ENCODE measurements at regions not wholly inside any gene's neighbourhood (a gene's known extent, or its start where the extent isn't known, plus 50 kb on each side); places are given as distances from the start of the nearest gene placed in this dataset.
"Not testable (repeated sequence)": the region's sequence is repeated elsewhere in the genome, so short reads cannot be mapped to it uniquely, and the experiment has no call there.

DNA sequence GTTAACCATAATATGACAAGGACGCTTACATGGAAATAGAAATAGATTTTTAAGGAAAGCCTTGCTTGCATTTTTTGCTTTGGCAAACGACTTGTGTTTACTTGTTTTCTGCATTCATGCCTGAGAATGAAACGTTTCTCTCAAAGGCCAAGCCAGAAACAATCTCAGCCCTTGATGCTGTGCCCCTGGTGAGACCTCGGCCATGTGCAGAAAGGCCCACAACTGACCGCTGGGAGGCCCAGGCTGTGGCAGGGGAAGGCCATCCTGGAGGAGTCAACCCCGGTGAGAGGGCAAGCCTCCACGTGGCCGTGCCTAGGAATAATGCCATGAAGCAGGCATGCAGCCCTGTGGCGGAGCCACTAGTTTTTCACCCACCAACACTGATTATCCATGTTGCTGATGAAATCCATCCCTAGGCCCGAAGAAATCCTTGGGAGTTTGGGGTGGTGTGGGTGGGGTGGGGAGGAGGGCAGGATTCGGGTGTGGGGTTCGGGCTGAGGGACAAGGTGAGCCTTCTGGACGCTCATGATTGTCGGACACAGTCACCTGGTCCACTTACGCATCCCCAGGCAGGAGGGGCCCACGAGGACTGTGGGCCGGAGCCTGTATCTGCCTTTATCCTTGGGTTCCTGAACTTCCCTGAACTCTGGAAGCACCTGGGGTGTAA is 107.6 kb upstream of the APCDD1 start:
- H3K27me3 ChIP-seq (ENCODE audit: control insufficient read depth in 2 of 2, insufficient read depth in 2 of 2, low read length in 2 of 2) = no peaks in the 10 kb centered on the region
- H3K9me3 ChIP-seq (ENCODE audit: control insufficient read depth in 2 of 2, low read length in 2 of 2) = no peaks in the 10 kb centered on the region
- no peaks in the 10 kb centered on the region for H3K4me1 ChIP-seq (ENCODE audit: control insufficient read depth in 2 of 2, insufficient read depth in 2 of 2, low read length in 2 of 2)
- no peaks in the 10 kb centered on the region for H3K36me3 ChIP-seq (ENCODE audit: control insufficient read depth in 2 of 2, insufficient read depth in 2 of 2, low read length in 2 of 2)
- H3K9ac ChIP-seq (ENCODE audit: low read depth in 1 of 2, low read length in 2 of 2) = no peak overlapping the region
- no peak overlapping the region for H3K4me3 ChIP-seq (ENCODE audit: low read length in 2 of 2)
- no peak overlapping the region for H3K27ac ChIP-seq (ENCODE audit: low read depth in 2 of 2, low read length in 2 of 2)

DNA sequence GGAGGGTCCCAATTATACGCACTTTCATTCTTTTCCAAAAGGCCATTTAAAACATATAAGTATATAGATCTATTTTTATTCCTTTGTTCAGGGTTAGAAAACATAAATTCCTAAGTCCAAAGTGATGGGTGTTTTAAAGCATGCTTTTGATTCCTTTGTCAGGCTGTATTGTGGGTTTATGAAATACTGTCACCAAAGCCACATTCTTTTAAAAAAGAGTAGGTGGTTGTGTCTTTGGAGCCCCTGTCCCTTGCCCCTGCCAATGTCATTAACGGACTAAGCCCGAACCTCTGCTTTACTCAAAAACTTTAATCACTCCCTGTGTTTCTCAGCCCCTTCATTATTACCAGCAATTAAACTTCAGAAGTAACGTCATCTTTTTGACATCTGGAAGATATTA is 104.9 kb upstream of the APCDD1 start:
- Histone ChIP-seq H3K4me3 (ENCODE audit: low read length in 2 of 2) (no peak overlapping the region), H3K27ac (ENCODE audit: low read depth in 2 of 2, low read length in 2 of 2) (no peak overlapping the region), H3K36me3 (ENCODE audit: control insufficient read depth in 2 of 2, insufficient read depth in 2 of 2, low read length in 2 of 2) (no peaks in the 10 kb centered on the region), H3K9ac (ENCODE audit: low read depth in 1 of 2, low read length in 2 of 2) (no peak overlapping the region), H3K27me3 (ENCODE audit: control insufficient read depth in 2 of 2, insufficient read depth in 2 of 2, low read length in 2 of 2) (no peaks in the 10 kb centered on the region), H3K4me1 (ENCODE audit: control insufficient read depth in 2 of 2, insufficient read depth in 2 of 2, low read length in 2 of 2) (no peaks in the 10 kb centered on the region), H3K9me3 (ENCODE audit: control insufficient read depth in 2 of 2, low read length in 2 of 2) (no peaks in the 10 kb centered on the region)

GRCh38 chr18:10350661-10351060 is 103.8 kb upstream of the APCDD1 start:
- H3K36me3 ChIP-seq (ENCODE audit: control insufficient read depth in 2 of 2, insufficient read depth in 2 of 2, low read length in 2 of 2) = no peaks in the 10 kb centered on the region
- no peaks in the 10 kb centered on the region for H3K4me1 ChIP-seq (ENCODE audit: control insufficient read depth in 2 of 2, insufficient read depth in 2 of 2, low read length in 2 of 2)
- H3K27ac ChIP-seq (ENCODE audit: low read depth in 2 of 2, low read length in 2 of 2) = no peak overlapping the region
- H3K27me3 ChIP-seq (ENCODE audit: control insufficient read depth in 2 of 2, insufficient read depth in 2 of 2, low read length in 2 of 2) = no peaks in the 10 kb centered on the region
- no peaks in the 10 kb centered on the region for H3K9me3 ChIP-seq (ENCODE audit: control insufficient read depth in 2 of 2, low read length in 2 of 2)
- no peak overlapping the region for H3K9ac ChIP-seq (ENCODE audit: low read depth in 1 of 2, low read length in 2 of 2)
- H3K4me3 ChIP-seq (ENCODE audit: low read length in 2 of 2) = no peak overlapping the region

- Histone ChIP-seq H3K4me3 (ENCODE audit: low read length in 2 of 2) (no peak overlapping the region), H3K9me3 (ENCODE audit: control insufficient read depth in 2 of 2, low read length in 2 of 2) (no peaks in the 10 kb centered on the region), H3K9ac (ENCODE audit: low read depth in 1 of 2, low read length in 2 of 2) (no peak overlapping the region), H3K27me3 (ENCODE audit: control insufficient read depth in 2 of 2, insufficient read depth in 2 of 2, low read length in 2 of 2) (no peaks in the 10 kb centered on the region), H3K4me1 (ENCODE audit: control insufficient read depth in 2 of 2, insufficient read depth in 2 of 2, low read length in 2 of 2) (no peaks in the 10 kb centered on the region), H3K27ac (ENCODE audit: low read depth in 2 of 2, low read length in 2 of 2) (no peak overlapping the region), H3K36me3 (ENCODE audit: control insufficient read depth in 2 of 2, insufficient read depth in 2 of 2, low read length in 2 of 2) (no peaks in the 10 kb centered on the region)
Observed at GRCh38 chr18:10351219-10351818, 103.1 kb upstream of the APCDD1 start.

DNA sequence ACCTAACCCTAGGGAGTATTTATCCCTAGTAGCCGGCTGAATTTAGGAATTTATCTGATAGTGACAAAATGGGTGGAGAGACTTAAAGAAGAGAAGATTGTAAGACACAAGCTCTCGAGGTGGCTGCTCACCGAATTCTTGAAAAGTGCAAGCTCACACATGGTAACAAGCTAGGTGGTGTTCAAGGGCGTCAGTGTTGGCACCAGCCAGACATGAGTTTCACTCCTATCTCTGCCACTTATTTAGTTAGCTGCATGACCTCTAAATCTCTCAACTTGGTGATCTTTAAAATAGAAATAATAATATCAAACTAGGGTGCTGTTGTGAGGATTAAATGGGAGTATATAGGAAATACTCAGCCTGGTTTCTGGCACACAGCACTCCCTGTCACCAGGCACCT is 102.6 kb upstream of the APCDD1 start:
- H3K27me3 ChIP-seq (ENCODE audit: control insufficient read depth in 2 of 2, insufficient read depth in 2 of 2, low read length in 2 of 2) = no peaks in the 10 kb centered on the region
- no peaks in the 10 kb centered on the region for H3K36me3 ChIP-seq (ENCODE audit: control insufficient read depth in 2 of 2, insufficient read depth in 2 of 2, low read length in 2 of 2)
- no peak overlapping the region for H3K9ac ChIP-seq (ENCODE audit: low read depth in 1 of 2, low read length in 2 of 2)
- H3K27ac ChIP-seq (ENCODE audit: low read depth in 2 of 2, low read length in 2 of 2) = no peak overlapping the region
- H3K9me3 ChIP-seq (ENCODE audit: control insufficient read depth in 2 of 2, low read length in 2 of 2) = peaks cover 0 to under 1% of the 10 kb centered on the region in 2 donors
- H3K4me3 ChIP-seq (ENCODE audit: low read length in 2 of 2) = no peak overlapping the region
- no peaks in the 10 kb centered on the region for H3K4me1 ChIP-seq (ENCODE audit: control insufficient read depth in 2 of 2, insufficient read depth in 2 of 2, low read length in 2 of 2)

- no peak overlapping the region for H3K27ac ChIP-seq (ENCODE audit: low read depth in 2 of 2, low read length in 2 of 2)
- peaks cover 0 to 4% of the 10 kb centered on the region in 2 donors for H3K9me3 ChIP-seq (ENCODE audit: control insufficient read depth in 2 of 2, low read length in 2 of 2)
- no peak overlapping the region for H3K4me3 ChIP-seq (ENCODE audit: low read length in 2 of 2)
- no peaks in the 10 kb centered on the region for H3K4me1 ChIP-seq (ENCODE audit: control insufficient read depth in 2 of 2, insufficient read depth in 2 of 2, low read length in 2 of 2)
- no peaks in the 10 kb centered on the region for H3K36me3 ChIP-seq (ENCODE audit: control insufficient read depth in 2 of 2, insufficient read depth in 2 of 2, low read length in 2 of 2)
- H3K9ac ChIP-seq (ENCODE audit: low read depth in 1 of 2, low read length in 2 of 2) = no peak overlapping the region
- H3K27me3 ChIP-seq (ENCODE audit: control insufficient read depth in 2 of 2, insufficient read depth in 2 of 2, low read length in 2 of 2) = no peaks in the 10 kb centered on the region
Observed at GRCh38 chr18:10352671-10353070, 101.8 kb upstream of the APCDD1 start.

DNA sequence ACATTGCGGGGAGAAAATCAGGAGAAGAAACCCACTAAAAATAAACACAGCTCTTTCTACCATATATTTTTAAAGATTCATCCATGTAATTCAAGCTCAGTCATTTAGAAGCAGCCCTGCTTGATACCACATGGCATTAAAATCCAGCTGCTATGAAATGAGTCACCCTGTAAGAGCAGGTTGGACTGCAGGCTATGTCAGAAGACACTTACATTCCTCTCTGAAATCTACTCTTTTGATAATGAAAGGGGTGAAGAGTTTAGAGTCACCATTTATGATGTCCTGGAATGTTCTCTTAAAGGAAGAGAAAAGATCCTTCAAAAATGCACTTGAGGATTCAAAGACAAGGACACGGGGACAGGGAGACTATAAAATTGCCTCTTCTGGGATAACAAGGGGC is 100.6 kb upstream of the APCDD1 start:
- Histone ChIP-seq H3K9me3 (ENCODE audit: control insufficient read depth in 2 of 2, low read length in 2 of 2) (peaks cover 0 to 4% of the 10 kb centered on the region in 2 donors), H3K27ac (ENCODE audit: low read depth in 2 of 2, low read length in 2 of 2) (no peak overlapping the region), H3K9ac (ENCODE audit: low read depth in 1 of 2, low read length in 2 of 2) (no peak overlapping the region), H3K27me3 (ENCODE audit: control insufficient read depth in 2 of 2, insufficient read depth in 2 of 2, low read length in 2 of 2) (no peaks in the 10 kb centered on the region), H3K36me3 (ENCODE audit: control insufficient read depth in 2 of 2, insufficient read depth in 2 of 2, low read length in 2 of 2) (no peaks in the 10 kb centered on the region), H3K4me1 (ENCODE audit: control insufficient read depth in 2 of 2, insufficient read depth in 2 of 2, low read length in 2 of 2) (no peaks in the 10 kb centered on the region), H3K4me3 (ENCODE audit: low read length in 2 of 2) (no peak overlapping the region)

GRCh38 chr18:10354241-10354811 is 100.1 kb upstream of the APCDD1 start:
- Histone ChIP-seq H3K4me1 (ENCODE audit: control insufficient read depth in 2 of 2, insufficient read depth in 2 of 2, low read length in 2 of 2) (no peaks in the 10 kb centered on the region), H3K27ac (ENCODE audit: low read depth in 2 of 2, low read length in 2 of 2) (no peak overlapping the region), H3K9ac (ENCODE audit: low read depth in 1 of 2, low read length in 2 of 2) (no peak overlapping the region), H3K4me3 (ENCODE audit: low read length in 2 of 2) (no peak overlapping the region), H3K36me3 (ENCODE audit: control insufficient read depth in 2 of 2, insufficient read depth in 2 of 2, low read length in 2 of 2) (no peaks in the 10 kb centered on the region), H3K27me3 (ENCODE audit: control insufficient read depth in 2 of 2, insufficient read depth in 2 of 2, low read length in 2 of 2) (no peaks in the 10 kb centered on the region), H3K9me3 (ENCODE audit: control insufficient read depth in 2 of 2, low read length in 2 of 2) (peaks cover 0 to 4% of the 10 kb centered on the region in 2 donors)

DNA sequence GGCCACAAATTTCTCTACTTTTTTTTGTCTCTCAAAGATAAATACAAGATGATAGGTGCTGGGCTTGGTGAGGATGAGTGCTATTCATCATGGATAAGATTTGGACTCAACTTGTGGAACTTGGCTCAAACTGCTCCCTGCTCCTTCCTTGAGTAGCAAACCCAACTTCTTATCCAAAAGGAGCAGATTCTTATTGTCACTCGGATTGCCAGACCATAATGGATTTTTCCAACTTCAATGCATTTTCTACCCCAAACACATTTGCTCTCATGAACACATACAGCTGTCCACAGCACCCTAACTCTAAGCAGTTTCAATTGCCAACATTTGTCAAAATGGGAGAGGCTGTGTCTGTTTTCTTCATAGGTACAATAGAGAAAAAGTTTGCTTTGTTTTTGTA is 99.5 kb upstream of the APCDD1 start:
- Histone ChIP-seq H3K36me3 (ENCODE audit: control insufficient read depth in 2 of 2, insufficient read depth in 2 of 2, low read length in 2 of 2) (no peaks in the 10 kb centered on the region), H3K4me1 (ENCODE audit: control insufficient read depth in 2 of 2, insufficient read depth in 2 of 2, low read length in 2 of 2) (no peaks in the 10 kb centered on the region), H3K9me3 (ENCODE audit: control insufficient read depth in 2 of 2, low read length in 2 of 2) (peaks cover 0 to 4% of the 10 kb centered on the region in 2 donors), H3K4me3 (ENCODE audit: low read length in 2 of 2) (no peak overlapping the region), H3K9ac (ENCODE audit: low read depth in 1 of 2, low read length in 2 of 2) (no peak overlapping the region), H3K27me3 (ENCODE audit: control insufficient read depth in 2 of 2, insufficient read depth in 2 of 2, low read length in 2 of 2) (no peaks in the 10 kb centered on the region), H3K27ac (ENCODE audit: low read depth in 2 of 2, low read length in 2 of 2) (no peak overlapping the region)

DNA sequence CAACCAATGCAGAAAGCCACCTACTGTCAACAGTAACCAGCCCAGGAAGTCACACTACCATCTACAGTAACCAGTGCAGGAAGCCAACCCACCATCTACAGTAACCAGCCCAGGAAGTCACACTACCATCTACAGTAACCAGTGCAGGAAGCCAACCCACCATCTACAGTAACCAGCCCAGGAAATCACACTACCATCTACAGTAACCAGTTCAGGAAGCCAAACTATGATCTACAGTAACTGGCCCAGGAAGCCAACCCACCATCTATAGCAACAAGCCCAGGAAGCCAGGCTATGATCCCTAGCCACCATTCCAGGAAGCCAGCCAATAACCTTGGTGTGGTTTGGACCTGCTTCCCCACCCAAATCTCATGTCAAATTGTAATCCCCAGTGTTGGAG is 97.4 kb upstream of the APCDD1 start:
- H3K9me3 ChIP-seq (ENCODE audit: control insufficient read depth in 2 of 2, low read length in 2 of 2); H3K4me3 ChIP-seq (ENCODE audit: low read length in 2 of 2); H3K27me3 ChIP-seq (ENCODE audit: control insufficient read depth in 2 of 2, insufficient read depth in 2 of 2, low read length in 2 of 2); H3K36me3 ChIP-seq (ENCODE audit: control insufficient read depth in 2 of 2, insufficient read depth in 2 of 2, low read length in 2 of 2); H3K4me1 ChIP-seq (ENCODE audit: control insufficient read depth in 2 of 2, insufficient read depth in 2 of 2, low read length in 2 of 2); H3K9ac ChIP-seq (ENCODE audit: low read depth in 1 of 2, low read length in 2 of 2); H3K27ac ChIP-seq (ENCODE audit: low read depth in 2 of 2, low read length in 2 of 2): not testable (repeated sequence)
